Erythroblast (primary cell): ENCODE measurements at regions not wholly inside any gene's neighbourhood (a gene's known extent, or its start where the extent isn't known, plus 50 kb on each side); places are given as distances from the start of the nearest gene placed in this dataset.

Experiments
- GATA1 ChIP-seq: IDR thresholded peaks from 2 replicates; pipeline ENCODE4 v1.6.1; 2011; ENCODE audit warnings: low read depth, mild to moderate bottlenecking, control low read depth, low read length, moderate library complexity
- POLR2A ChIP-seq: IDR thresholded peaks from 2 replicates; pipeline ENCODE4 v1.6.1; 2011; ENCODE audit warnings: mild to moderate bottlenecking, low read length

DNA sequence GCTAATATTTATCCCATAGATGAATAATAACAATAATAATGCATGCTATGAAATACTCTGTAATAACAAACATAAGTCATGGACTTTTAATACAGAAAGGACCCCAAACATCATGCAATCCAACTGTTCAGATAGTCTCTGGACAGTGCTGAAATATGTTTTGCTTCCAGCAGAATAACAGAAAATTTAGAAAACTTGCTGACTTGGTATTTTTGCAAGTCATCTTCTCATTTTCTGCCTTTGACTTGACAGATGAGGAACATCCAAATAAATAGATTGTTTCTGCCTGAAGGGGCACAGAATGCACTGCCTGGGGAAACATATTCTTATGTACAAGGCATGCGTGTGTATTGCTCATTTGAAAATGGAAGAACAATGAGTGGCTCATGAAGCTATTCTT lies 442.4 kb upstream of the GRM7 start:
- TF ChIP-seq POLR2A (no peak), GATA1 (no peak)
